T-helper 17 cell (primary cell): ENCODE measurements at regions not wholly inside any gene's neighbourhood (a gene's known extent, or its start where the extent isn't known, plus 50 kb on each side); places are given as distances from the start of the nearest gene placed in this dataset.

Experiments
- ATAC-seq: fragments of 150-1000 bp; cut with Tn5 transposase; 2 replicates; pipeline ENCODE4 v1.10.0; 2021; ENCODE audit warnings: mild to moderate bottlenecking, moderate library complexity
- DNase-seq, 3 donors: peaks; one replicate each; pipeline versions ENCODE4 v3.0.0 to v3.0.0-alpha.2; 2020 to 2021
- H3K9me3 ChIP-seq: one replicate; pipeline ENCODE4 v1.7.0; 2013; ENCODE audit warnings: low read length, mild to moderate bottlenecking; ENCODE audit not compliant: control insufficient read depth, poor library complexity, severe bottlenecking
- H3K27ac Mint-ChIP-seq: one replicate; pipeline ENCODE4 v1.8.0; 2022; ENCODE audit warnings: mild to moderate bottlenecking, moderate library complexity, mixed read lengths
- H3K27me3 Mint-ChIP-seq: one replicate; pipeline ENCODE4 v1.8.0; 2022; ENCODE audit warnings: mixed read lengths
- H3K36me3 Mint-ChIP-seq: one replicate; pipeline ENCODE4 v1.8.0; 2022; ENCODE audit warnings: low read depth, mixed read lengths
- H3K4me1 Mint-ChIP-seq: one replicate; pipeline ENCODE4 v1.8.0; 2022; ENCODE audit warnings: mild to moderate bottlenecking, mixed read lengths
- H3K4me3 Mint-ChIP-seq: one replicate; pipeline ENCODE4 v1.8.0; 2022; ENCODE audit warnings: mild to moderate bottlenecking, moderate library complexity, mixed read lengths

DNA sequence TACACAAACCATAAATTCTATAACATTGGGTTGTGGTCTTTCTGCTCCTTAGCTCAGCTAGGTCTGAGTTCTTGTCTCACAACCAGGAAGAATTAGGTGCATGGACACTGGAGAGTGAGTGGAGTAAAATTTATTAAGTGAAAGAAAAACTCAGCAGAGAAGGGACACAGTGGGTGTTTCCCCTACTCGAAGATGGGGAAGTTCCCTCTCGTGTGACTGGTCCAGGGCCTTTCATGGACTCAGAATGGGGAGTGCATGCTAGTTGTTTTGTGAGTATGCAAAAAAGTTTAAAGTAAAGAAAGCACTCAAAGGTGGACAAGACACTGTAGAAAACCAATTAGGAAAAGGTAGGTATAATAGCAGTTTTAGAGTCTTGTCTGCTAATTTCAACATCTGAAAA lies 215.5 kb upstream of the RORA start:
- no peak for DNase-seq
- H3K27me3 Mint-ChIP-seq: peaks cover 49% of the 10 kb centered on the region

DNA sequence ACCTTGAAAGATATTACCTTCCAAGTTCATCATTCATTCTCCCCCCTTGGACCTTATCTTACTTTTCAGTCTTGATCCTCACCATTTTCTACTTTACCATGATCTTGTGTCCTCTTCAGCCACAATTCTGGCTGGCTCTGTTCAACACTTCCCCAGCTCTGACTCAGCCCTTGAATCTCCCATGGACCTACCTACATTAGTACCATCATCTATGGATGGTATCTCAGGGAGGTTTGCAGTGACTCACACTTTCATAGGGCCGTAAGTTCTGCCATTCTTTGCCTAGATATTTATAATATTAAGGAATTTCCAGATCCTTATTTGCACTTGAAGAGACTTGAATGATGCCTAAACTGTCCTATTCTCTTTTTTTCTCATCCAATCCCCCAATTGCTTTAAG lies 213.7 kb upstream of the RORA start:
- H3K27me3 Mint-ChIP-seq: peaks cover 44% of the 10 kb centered on the region
- DNase-seq: no peak
- H3K9me3 ChIP-seq: no peaks in the 10 kb centered on the region
- no peak overlapping the region for H3K27ac Mint-ChIP-seq
- no peaks in the 10 kb centered on the region for H3K4me1 Mint-ChIP-seq
- H3K36me3 Mint-ChIP-seq: no peaks in the 10 kb centered on the region
- no peak overlapping the region for H3K4me3 Mint-ChIP-seq
- ATAC-seq: no peak

More for the DNA sequence above, 215.5 kb upstream of the RORA start:
- H3K36me3 Mint-ChIP-seq: no peaks in the 10 kb centered on the region
- H3K4me1 Mint-ChIP-seq: no peaks in the 10 kb centered on the region
- no peak overlapping the region for H3K4me3 Mint-ChIP-seq
- ATAC-seq: no peak
- no peak overlapping the region for H3K27ac Mint-ChIP-seq
- H3K9me3 ChIP-seq: no peaks in the 10 kb centered on the region

DNA sequence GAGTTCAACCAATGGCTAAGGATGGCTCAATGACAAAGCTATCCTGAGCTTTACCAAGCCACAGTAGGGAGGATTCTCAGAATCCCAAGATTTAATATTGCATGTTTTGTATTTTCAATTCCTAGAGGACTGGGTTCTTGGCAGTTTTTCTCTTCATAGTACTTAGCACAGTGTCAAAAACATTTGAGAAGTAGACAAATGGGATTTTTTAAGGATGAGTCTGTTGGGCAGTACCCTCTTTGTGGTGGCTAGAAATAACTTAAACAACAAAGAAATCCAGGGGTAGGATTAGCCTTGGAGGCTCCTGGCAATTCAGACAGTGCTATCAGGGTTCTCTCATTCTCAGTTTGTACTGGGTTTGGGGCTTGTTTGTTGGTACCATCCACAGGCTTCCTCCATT lies 212.8 kb upstream of the RORA start:
- H3K27me3 Mint-ChIP-seq: peaks cover 41% of the 10 kb centered on the region
- H3K4me3 Mint-ChIP-seq: no peak overlapping the region
- no peak for ATAC-seq

DNA sequence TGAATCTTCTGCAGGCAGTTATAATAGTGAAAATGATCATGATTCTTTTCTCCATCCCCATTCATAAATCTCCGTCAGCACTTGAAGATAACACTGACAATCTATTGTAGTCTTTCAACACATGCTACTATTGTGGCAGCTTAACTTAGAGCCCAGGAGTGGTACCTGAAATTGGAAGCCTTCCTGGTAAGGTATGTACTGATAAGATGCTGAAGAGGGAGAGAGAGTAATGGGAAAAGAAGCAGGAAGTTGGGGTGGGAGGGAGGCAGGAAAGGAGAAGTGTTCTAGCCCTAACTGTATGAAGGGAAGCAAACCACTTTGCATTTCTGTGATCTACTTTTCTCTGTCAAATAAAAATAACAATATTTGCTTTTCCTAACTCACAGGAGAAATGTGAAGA lies 197.4 kb upstream of the RORA start:
- Mint-ChIP-seq H3K27me3 (peaks cover 50% of the 10 kb centered on the region), H3K27ac (no peak overlapping the region), H3K4me3 (no peak overlapping the region), H3K36me3 (no peaks in the 10 kb centered on the region), H3K4me1 (no peaks in the 10 kb centered on the region)
- H3K9me3 ChIP-seq: no peaks in the 10 kb centered on the region
- DNase-seq: no peak
- ATAC-seq: no peak

More for the DNA sequence above, 212.8 kb upstream of the RORA start:
- DNase-seq: no peak
- H3K4me1 Mint-ChIP-seq: no peaks in the 10 kb centered on the region
- H3K27ac Mint-ChIP-seq: no peak overlapping the region
- H3K9me3 ChIP-seq: no peaks in the 10 kb centered on the region
- no peaks in the 10 kb centered on the region for H3K36me3 Mint-ChIP-seq

DNA sequence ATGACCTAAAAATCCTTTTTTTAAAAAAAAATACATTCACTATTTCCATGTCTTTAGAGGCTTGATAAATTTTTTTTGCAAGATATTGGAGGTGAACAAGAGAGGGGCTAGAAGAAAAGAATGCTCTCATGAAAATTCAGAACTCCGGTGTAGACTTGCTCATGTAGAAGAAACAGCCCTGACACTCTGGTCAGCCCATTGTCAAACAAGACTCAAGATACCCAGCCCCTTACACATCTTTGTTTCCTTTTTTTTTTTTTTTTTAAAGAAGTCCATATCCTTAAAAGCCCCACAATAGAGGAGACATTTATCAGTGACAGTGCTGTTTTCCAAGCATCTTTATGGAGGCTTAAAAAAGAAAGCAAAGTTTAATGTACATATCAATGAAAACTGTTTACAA lies 196.8 kb upstream of the RORA start:
- DNase-seq (no peak), ATAC-seq (no peak)
- H3K9me3 ChIP-seq: no peaks in the 10 kb centered on the region
- peaks cover 52% of the 10 kb centered on the region for H3K27me3 Mint-ChIP-seq
- no peak overlapping the region for H3K27ac Mint-ChIP-seq
- no peaks in the 10 kb centered on the region for H3K36me3 Mint-ChIP-seq
- no peak overlapping the region for H3K4me3 Mint-ChIP-seq
- H3K4me1 Mint-ChIP-seq: no peaks in the 10 kb centered on the region

DNA sequence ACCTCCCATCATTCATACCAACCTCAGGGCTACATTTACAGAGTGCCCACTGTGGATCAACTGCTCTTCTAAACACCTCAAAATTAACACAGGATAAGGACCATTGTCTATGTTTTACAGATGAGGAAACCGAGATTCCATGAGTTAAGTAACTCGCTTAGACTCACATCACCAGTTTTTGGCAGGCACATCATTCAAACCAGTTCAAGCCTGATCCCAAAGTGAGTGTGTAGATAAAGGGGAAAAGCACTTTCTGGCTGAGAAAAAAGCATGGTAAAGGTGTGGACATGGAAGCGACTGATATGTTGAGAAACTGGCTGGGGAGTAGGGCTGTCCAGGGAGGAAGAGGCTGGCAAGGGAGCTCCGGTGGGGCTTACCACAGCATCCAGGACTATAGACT lies 193.7 kb upstream of the RORA start:
- no peaks in the 10 kb centered on the region for H3K4me1 Mint-ChIP-seq
- peaks cover 60% of the 10 kb centered on the region for H3K27me3 Mint-ChIP-seq
- no peaks in the 10 kb centered on the region for H3K9me3 ChIP-seq
- no peaks in the 10 kb centered on the region for H3K36me3 Mint-ChIP-seq
- no peak overlapping the region for H3K4me3 Mint-ChIP-seq
- no peak overlapping the region for H3K27ac Mint-ChIP-seq
- ATAC-seq: no peak
- no peak for DNase-seq

DNA sequence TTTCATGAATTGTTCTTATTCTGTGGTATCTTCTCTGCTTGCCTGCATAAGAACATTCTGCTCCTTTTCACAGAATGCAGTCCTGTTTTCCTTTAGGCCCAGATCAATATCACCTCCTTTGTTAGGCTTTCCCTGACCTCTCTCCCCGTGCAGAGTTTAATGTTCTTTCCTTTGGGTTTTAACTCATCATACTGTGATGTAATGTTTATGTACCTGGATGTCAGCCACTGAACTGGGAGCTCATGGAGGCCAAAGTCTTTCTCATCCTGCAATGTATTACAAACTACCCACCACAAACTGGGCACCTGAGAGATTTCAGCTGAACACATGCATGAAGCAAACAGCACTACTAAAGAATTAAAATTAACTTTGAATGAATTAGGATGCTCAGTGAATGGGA lies 192.8 kb upstream of the RORA start:
- no peak overlapping the region for H3K4me3 Mint-ChIP-seq
- H3K27me3 Mint-ChIP-seq: peaks cover 59% of the 10 kb centered on the region
- ATAC-seq (no peak), DNase-seq (no peak)
- no peaks in the 10 kb centered on the region for H3K4me1 Mint-ChIP-seq
- no peaks in the 10 kb centered on the region for H3K36me3 Mint-ChIP-seq
- H3K9me3 ChIP-seq: no peaks in the 10 kb centered on the region
- no peak overlapping the region for H3K27ac Mint-ChIP-seq

DNA sequence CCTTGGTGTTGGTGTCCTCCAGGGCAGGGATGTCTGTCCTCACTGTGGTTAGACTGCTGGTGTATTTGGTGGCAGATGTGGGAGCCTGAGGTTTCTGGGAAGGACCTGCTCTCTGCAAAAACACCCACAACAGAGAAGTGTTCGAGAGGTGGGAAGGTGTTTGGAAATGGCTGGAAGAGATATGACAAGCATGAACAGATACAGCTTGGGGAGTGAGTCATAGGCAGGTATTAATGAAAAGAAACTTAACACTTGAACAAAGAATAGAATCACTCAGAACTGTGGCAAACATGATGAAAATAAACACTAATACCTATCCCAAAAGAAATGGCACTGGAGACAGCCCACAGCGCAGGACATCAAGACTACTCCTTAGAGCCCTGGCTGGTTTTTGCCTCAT lies 192.4 kb upstream of the RORA start:
- H3K9me3 ChIP-seq: no peaks in the 10 kb centered on the region
- no peaks in the 10 kb centered on the region for H3K36me3 Mint-ChIP-seq
- no peak for DNase-seq
- peaks cover 55% of the 10 kb centered on the region for H3K27me3 Mint-ChIP-seq
- ATAC-seq: no peak
- no peak overlapping the region for H3K27ac Mint-ChIP-seq
- no peak overlapping the region for H3K4me3 Mint-ChIP-seq
- no peaks in the 10 kb centered on the region for H3K4me1 Mint-ChIP-seq

DNA sequence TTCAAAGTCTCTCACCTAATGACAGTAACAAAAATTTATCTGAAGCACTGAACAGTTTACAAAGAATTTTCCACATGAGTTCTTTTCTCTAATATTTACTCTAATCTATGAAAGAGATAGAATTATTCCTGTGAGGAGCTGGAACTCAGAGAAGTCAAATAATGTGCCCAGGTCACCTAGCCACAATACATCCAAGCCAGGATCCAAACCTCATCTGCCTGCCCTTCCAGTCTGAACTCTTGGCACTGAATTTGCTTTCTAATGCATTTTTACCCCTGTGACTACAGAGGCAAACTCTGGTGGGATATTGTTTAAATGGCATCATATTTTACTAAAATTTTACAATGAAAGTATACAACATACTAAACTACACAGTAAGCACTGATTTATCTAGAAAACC lies 191.4 kb upstream of the RORA start:
- H3K9me3 ChIP-seq: no peaks in the 10 kb centered on the region
- H3K27me3 Mint-ChIP-seq: peaks cover 51% of the 10 kb centered on the region
- H3K36me3 Mint-ChIP-seq: no peaks in the 10 kb centered on the region
- H3K27ac Mint-ChIP-seq: no peak overlapping the region
- DNase-seq: no peak
- no peak for ATAC-seq
- H3K4me1 Mint-ChIP-seq: no peaks in the 10 kb centered on the region
- no peak overlapping the region for H3K4me3 Mint-ChIP-seq

DNA sequence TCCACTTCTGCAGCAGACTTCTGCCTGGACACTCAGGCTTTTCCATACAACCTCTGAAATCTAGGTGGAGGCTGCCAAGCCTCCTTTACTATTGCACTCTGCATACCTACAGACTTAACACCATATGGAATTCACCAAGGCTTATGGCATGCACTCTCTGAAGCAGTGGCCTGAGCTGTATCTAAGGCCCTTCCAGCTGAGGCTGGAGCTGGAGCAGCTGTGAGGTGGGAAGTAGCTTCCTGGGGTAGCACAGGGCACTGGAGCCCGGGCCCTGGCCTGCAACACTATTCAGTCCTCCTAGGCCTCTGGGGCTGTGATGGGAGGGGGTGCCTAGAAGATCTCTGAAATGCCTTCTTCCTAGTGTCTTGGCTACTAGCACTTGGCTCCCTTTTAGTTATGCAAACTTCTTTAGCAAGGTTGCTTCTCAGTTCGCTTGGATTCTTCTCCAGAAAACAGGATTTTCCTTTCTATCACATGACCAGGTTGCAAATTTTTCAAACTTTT lies 186.6 kb upstream of the RORA start:
- H3K9me3 ChIP-seq: no peaks in the 10 kb centered on the region

DNA sequence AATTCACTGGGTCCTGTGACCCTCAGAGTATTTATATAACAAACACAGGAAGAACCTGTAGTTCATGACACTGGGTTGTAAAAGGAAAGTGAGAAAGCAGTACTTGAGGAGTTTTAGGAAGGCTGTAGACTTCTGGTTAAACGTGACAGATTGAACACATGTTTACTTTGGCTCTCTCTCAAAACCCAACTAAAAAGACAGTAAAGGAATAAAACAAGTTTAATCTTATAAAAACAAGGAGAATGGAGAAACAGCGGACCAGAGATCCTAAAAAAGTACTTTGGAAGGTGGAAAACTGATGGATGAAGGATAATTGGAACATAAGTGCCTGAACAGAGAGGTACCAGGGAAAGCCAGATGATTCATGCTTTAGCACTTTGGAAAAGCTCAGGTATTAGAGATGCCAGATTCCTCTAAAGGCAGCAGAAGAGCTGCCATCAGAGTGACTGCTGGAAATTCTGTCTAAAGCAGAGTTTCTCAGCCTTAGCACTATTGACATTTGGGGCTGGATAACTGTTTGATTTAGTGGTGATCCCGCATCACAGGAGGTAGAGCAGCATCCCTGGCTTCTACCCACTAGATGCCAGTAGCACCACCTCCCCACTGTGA lies 182.9 kb upstream of the RORA start:
- H3K27me3 Mint-ChIP-seq: peaks cover 56% of the 10 kb centered on the region
- H3K9me3 ChIP-seq: no peaks in the 10 kb centered on the region
- no peak overlapping the region for H3K4me3 Mint-ChIP-seq
- no peaks in the 10 kb centered on the region for H3K36me3 Mint-ChIP-seq
- DNase-seq (no peak), ATAC-seq (no peak)
- no peak overlapping the region for H3K27ac Mint-ChIP-seq
- no peaks in the 10 kb centered on the region for H3K4me1 Mint-ChIP-seq

More for the DNA sequence above, 186.6 kb upstream of the RORA start:
- H3K36me3 Mint-ChIP-seq: no peaks in the 10 kb centered on the region
- H3K27me3 Mint-ChIP-seq: peaks cover 41% of the 10 kb centered on the region
- H3K4me3 Mint-ChIP-seq: no peak overlapping the region
- no peaks in the 10 kb centered on the region for H3K4me1 Mint-ChIP-seq
- ATAC-seq (no peak), DNase-seq (no peak)
- H3K27ac Mint-ChIP-seq: no peak overlapping the region

DNA sequence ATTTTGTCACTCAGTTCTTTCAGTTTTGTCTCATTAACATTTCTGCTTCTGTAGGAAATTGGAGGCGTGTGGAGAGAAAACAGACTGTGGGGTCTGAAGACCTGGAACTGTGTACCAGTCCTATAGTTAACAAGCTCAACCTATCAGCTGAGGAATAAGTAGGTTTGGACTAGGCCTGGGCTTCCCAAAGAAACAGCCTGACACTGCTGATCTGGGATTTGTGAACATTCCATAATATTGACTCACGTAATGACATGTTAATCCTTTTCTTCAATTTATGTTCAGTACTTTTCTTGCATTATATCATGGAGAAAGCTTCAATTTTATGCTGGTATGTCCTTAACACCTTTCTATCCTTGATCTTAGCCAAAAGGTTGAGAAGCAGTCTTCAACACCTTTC lies 181.6 kb upstream of the RORA start:
- ATAC-seq (no peak), DNase-seq (no peak)
- Mint-ChIP-seq H3K27ac (no peak overlapping the region), H3K27me3 (peaks cover 59% of the 10 kb centered on the region), H3K36me3 (no peaks in the 10 kb centered on the region), H3K4me1 (no peaks in the 10 kb centered on the region), H3K4me3 (no peak overlapping the region)
- H3K9me3 ChIP-seq: no peaks in the 10 kb centered on the region

DNA sequence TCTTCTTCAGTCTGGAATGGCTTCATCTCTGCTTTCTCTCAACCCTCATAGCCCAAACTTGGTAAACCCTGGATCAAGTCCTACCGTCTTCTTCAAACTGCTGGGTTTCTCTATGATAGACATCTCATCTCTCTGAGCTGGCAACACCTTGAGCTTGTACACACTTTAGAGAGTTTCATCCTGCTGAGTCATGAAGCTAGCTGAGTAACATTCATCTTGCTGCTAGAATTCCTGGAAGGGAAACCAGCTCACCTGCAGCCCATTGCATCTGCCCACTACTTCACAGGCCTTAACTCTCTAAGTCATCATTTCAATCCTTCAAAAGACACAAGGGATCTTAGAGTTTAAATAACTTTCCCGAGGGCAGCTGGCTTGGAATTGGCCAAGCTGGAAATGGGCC lies 175.5 kb upstream of the RORA start:
- no peaks in the 10 kb centered on the region for H3K9me3 ChIP-seq
- no peak for DNase-seq
- no peak overlapping the region for H3K4me3 Mint-ChIP-seq
- H3K27ac Mint-ChIP-seq: no peak overlapping the region
- H3K36me3 Mint-ChIP-seq: no peaks in the 10 kb centered on the region
- no peak for ATAC-seq
- no peaks in the 10 kb centered on the region for H3K4me1 Mint-ChIP-seq
- H3K27me3 Mint-ChIP-seq: peaks cover 45% of the 10 kb centered on the region

DNA sequence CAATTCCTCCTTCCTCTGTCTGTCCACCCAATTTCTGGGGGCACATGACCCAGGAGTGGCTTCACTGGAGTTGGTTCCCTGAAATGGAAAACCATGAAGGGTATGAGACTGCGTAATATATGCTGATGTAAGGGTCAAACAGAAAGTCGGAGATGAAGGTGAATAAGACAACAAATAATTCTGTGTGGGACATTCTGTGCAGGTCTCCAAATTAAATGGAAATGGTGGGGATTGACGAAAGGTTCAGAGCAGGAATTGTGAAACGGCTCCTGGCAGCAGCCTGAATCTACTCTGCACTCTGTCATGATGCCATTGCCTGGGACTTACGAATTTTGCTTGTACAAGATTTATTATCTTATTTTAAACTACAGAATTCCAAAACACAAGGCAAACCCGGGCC lies 174.8 kb upstream of the RORA start:
- Mint-ChIP-seq H3K4me3 (no peak overlapping the region), H3K36me3 (no peaks in the 10 kb centered on the region), H3K27me3 (peaks cover 45% of the 10 kb centered on the region), H3K27ac (no peak overlapping the region), H3K4me1 (no peaks in the 10 kb centered on the region)
- no peaks in the 10 kb centered on the region for H3K9me3 ChIP-seq
- DNase-seq (no peak), ATAC-seq (no peak)
